Right lobe of liver (tissue), 4 donors: ENCODE measurements at regions not wholly inside any gene's neighbourhood (a gene's known extent, or its start where the extent isn't known, plus 50 kb on each side); places are given as distances from the start of the nearest gene placed in this dataset.

Experiments used
- CTCF ChIP-seq, 4 donors: fragments of 200-600 bp in 3 of 4; fragments of 450-650 bp in 1 of 4; IDR thresholded peaks; one replicate each; pipeline versions ENCODE4 v1.5.1 to v1.8.0; 2016 to 2022; ENCODE audit warnings: antibody characterized with exemption in 4 of 4, mild to moderate bottlenecking in 2 of 4
- POLR2A ChIP-seq: fragments of 450-650 bp; IDR thresholded peaks from one replicate; pipeline ENCODE4 v1.6.1; 2017; ENCODE audit warnings: antibody characterized with exemption, mild to moderate bottlenecking
- donor health status: DM: no; HTN: no; CAD: no.
- donor health status: DM: no; HTN: no; CAD: no.
- donor health status: DM: no; HTN: yes; CAD: no.

- TF ChIP-seq CTCF (IDR thresholded peaks at IDR 0.05) (no peak), POLR2A (no peak)
These were observed 132.6 kb upstream of the CDH10 start for GRCh38 chr5:24777392-24777791.
